ENCODE measurements at regions not wholly inside any gene's neighbourhood (a gene's known extent, or its start where the extent isn't known, plus 50 kb on each side); places are given as distances from the start of the nearest gene placed in this dataset.
"Not testable (repeated sequence)": the region's sequence is repeated elsewhere in the genome, so short reads cannot be mapped to it uniquely, and the experiment has no call there.

- DNase-seq, result no peak
These were observed 306.2 kb upstream of the RIOK2 start for GRCh38 chr5:97489010-97489840.

- no peak for DNase-seq
These were observed 311.4 kb upstream of the RIOK2 start for GRCh38 chr5:97494465-97494864.

DNA sequence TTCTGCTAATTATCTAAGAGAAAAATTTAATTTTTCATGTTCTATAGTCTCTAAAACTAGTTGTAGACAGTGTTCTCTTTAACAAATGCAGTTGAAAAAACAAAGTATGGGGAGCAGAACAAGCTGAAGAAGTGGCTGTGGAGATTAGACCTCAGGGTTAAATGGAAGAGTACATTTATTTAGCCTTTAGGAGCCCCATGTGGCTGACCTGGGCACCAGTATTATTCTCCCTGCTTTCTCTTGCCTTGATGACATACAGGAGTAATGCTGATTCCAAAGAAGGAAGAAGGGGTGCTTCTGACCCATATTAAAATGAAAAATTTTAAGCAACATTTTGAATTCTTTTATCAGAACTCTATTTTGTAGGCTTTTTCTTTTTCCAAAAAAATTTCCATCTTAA lies 312.3 kb upstream of the RIOK2 start:
- no peak for DNase-seq

GRCh38 chr5:97496037-97496436 lies 313.0 kb upstream of the RIOK2 start:
- DNase-seq, result no peak

DNA sequence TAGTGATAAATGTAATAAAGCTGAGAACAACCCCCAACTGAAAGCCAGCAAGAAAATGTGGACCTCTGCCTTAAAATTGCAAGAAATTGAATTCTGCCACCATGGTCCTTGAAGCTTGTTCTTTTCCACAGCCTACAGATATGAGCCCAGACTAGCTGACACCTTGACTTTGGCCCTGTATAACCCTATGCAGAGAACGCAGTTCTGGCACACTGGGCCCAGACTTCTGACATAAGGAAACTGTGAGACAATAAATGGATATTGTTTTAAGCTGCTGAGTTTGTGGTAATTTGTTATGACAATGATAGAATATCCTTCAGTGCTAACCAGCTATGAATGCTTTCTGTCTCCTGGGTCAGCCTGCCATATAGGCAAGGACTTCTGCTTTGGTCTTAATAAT lies 315.6 kb upstream of the RIOK2 start:
- no peak for DNase-seq

DNA sequence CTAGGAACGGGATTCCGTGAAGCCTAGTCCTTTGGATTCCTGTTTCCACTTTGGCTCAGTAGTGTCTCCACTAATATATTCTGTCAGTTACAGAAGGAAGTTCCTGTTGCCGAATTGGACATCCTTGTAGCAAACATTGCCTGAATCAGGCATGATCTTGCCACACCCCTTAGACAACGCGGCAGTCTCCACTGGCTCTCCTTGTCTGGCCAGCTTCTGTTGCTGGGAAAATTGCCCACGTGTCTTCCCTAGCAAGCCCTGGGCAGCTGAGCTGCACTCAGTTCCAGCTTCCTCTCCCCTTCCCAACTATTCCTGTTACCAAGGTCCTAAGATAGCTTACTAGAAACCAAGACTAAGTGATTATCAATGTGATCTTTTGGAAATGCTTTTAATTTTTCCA lies 316.6 kb upstream of the RIOK2 start:
- no peak for DNase-seq

GRCh38 chr5:97501286-97501964 lies 318.4 kb upstream of the RIOK2 start:
- no peak for DNase-seq

GRCh38 chr5:97501965-97502305 lies 318.9 kb upstream of the RIOK2 start:
- no peak for DNase-seq

DNA sequence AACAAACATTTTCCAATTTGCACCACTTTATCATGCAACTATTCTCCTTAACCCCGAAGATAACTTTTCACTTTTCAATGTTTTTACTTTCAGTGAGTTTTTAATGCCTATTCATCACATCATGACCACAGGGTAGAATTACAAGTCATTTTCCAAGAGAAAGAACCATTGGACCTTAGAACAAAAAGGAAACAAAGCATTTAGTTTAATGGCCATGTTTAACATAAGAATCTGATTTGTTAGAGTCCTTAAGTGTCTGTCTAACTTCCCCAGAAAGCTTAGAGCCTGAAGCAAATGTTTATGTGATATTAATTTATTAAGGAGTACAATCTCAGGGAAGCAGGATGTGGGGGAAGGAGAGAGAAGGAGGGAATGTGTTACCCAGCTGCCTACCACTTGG lies 325.8 kb upstream of the RIOK2 start:
- no peak for DNase-seq

GRCh38 chr5:97519565-97519964 lies 336.5 kb upstream of the RIOK2 start:
- DNase-seq, result not testable (repeated sequence)

DNA sequence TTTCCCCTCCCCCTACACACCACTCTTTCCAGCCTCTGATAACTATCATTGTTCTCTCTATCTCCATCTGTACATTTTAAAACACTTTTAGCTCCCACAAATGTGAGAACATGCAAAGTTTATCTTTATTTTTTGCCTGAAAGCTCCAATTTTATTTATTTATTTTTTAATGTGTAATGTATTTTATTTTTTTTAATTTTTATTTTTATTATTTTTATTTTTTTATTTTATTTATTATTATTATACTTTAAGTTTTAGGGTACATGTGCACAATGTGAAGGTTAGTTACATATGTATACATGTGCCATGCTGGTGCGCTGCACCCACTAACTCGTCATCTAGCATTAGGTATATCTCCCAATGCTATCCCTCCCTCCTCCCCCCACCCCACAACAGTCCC lies 340.3 kb upstream of the RIOK2 start:
- DNase-seq, result not testable (repeated sequence)

GRCh38 chr5:97525780-97526179 lies 342.7 kb upstream of the RIOK2 start:
- no peak for DNase-seq

- no peak for DNase-seq
These were observed 345.9 kb upstream of the RIOK2 start for GRCh38 chr5:97528941-97529340.

- no peak for DNase-seq
These were observed 346.4 kb upstream of the RIOK2 start for GRCh38 chr5:97529354-97529985.

DNA sequence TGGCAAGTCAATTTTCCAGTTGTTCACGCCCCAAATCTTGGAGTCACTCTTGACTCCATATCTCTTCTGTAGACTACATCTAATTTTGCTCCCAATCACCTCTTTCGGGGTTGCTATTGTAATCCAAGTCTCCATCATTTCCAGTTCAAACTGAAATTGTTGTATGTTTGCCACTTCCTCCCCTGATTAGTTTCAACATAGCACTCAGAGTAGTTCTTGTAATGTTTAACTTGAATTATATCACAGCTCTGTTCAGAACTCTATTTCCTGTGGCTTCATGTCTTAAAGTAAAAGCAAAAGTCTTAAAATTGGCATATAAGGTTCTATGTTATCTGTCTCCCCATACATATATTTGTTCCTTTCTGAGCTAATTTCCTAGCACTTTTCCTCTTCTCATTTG lies 348.5 kb upstream of the RIOK2 start:
- no peak for DNase-seq

DNA sequence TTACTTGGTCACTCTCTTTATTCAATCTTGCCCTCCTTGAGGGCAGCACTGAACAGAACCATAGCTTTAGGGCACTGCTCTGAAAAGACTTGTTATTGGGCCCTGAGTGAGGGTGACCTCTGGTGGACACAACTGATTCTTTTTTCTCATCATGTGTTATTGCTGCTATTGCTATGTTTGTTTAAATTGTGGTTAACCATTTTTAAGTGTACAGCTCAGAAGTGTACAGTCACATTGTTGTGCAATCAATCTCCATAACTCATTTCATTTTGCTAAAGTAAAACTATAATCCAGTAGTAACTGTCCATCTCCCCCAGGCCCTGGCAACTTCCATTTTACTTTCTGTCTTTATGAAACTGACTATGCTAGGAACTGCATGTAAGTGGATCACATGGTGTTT lies 351.1 kb upstream of the RIOK2 start:
- no peak for DNase-seq

- DNase-seq, result no peak
These were observed 353.6 kb upstream of the RIOK2 start for GRCh38 chr5:97536683-97537082.

- DNase-seq, result no peak
These were observed 355.9 kb upstream of the RIOK2 start for GRCh38 chr5:97538912-97539311.

GRCh38 chr5:97541864-97542263 lies 358.8 kb upstream of the RIOK2 start:
- no peak for DNase-seq

GRCh38 chr5:97542469-97542868 lies 359.4 kb upstream of the RIOK2 start:
- DNase-seq, result no peak

- no peak for DNase-seq
These were observed 360.1 kb upstream of the RIOK2 start for GRCh38 chr5:97543166-97543565.

DNA sequence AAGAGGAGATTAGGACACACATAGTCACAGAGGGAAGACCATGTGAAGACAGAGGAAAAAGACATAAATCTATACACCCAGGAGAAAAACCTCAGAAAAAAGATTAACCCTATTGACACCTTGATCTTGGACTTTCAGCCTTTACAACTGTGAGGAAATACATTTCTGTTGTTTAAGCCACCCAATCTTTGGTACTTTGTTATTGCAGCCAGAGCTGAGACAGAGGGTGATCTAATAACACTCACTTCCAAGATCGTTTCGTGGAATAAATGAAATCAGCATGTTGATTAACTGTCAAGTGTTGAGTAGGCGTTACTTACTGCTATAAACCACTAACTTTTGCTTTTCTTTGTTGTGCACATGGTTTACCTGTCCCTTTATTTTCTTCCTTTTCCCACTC lies 361.2 kb upstream of the RIOK2 start:
- no peak for DNase-seq

DNA sequence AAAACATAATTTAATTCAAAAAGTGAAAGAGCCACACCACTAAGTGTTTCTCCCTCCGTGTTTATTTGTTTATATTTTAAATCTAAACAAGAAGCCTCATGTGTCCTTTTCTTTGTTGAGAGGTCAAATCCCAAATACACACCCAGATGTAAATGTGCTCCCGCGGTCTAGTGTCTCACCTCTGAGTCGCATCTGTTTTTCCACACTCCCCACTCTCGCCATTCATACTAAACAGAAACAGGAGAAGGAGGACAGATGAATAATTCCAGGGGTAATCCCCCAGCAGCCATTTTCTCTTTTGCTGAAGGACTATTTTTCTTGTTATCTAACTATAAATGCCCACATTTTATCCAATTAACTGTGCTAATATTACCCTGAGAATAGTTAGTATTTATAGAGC lies 361.6 kb upstream of the RIOK2 start:
- DNase-seq, result no peak

DNA sequence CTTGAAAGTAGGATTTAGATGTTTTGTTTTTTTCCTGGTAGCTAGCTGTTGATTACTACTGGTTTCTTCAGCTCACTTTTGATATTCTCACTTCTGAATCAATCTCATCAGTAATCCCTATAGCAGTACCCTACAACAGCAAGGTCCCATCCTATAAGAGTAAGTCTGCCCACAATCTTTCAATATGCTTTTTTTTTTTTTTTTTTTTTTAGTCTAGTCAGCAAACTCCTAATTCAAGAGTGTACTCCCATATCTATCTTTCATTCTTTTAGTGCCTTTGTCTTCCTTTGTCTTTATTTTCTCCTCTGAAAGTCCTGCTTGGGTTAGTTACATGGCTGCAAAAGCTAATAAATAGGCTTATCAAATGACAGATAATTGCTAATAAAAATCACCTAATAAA lies 362.4 kb upstream of the RIOK2 start:
- no peak for DNase-seq

All from stimulated activated CD4-positive, alpha-beta T cell treated with anti-CD3 and anti-CD28 coated beads, Interleukin-4, amount 100 ng/mL, for 24 hours (primary cell).